GM12892 (cell line): ENCODE measurements at regions not wholly inside any gene's neighbourhood (a gene's known extent, or its start where the extent isn't known, plus 50 kb on each side); places are given as distances from the start of the nearest gene placed in this dataset.
A peak's percentile ranks its signal among the peaks of the same experiment; 100 is the strongest.

Experiments
- DNase-seq: peaks from one replicate; pipeline ENCODE4 v3.0.0; 2011; ENCODE audit not compliant: insufficient read length
- FAIRE-seq: peaks from 2 replicates; lab custom pipeline; 2011; peaks lifted over from hg19 to GRCh38; lab: Jason Lieb, UNC
- POLR2A ChIP-seq: IDR thresholded peaks from 2 replicates; pipeline ENCODE4 v1.6.1; 2011; ENCODE audit warnings: low read depth, low read length, control low read depth
- POLR2AphosphoS5 ChIP-seq: IDR thresholded peaks from 2 replicates; pipeline ENCODE4 v1.6.1; 2011; ENCODE audit warnings: low read depth, low read length, control low read depth
- TAF1 ChIP-seq: IDR thresholded peaks from 2 replicates; pipeline ENCODE4 v1.6.1; 2011; ENCODE audit warnings: low read depth, mild to moderate bottlenecking, control low read depth, low read length, borderline replicate concordance

- no peak for TF ChIP-seq POLR2A
- TF ChIP-seq TAF1: no peak
- TF ChIP-seq POLR2AphosphoS5: no peak
- FAIRE-seq: no peak
- no peak for DNase-seq
Observed at GRCh38 chr14:76974365-76974764, 54.1 kb downstream of the IRF2BPL start.

- TF ChIP-seq TAF1 (no peak), POLR2AphosphoS5 (no peak), POLR2A (no peak)
Observed at GRCh38 chr14:76971549-76971948, 57.0 kb downstream of the IRF2BPL start.

GRCh38 chr14:76968621-76969063 is 59.9 kb downstream of the IRF2BPL start:
- FAIRE-seq: no peak
- TF ChIP-seq POLR2A (no peak), POLR2AphosphoS5 (no peak), TAF1 (no peak)
- DNase-seq: no peak

More at GRCh38 chr14:76971549-76971948, 57.0 kb downstream of the IRF2BPL start:
- DNase-seq (no peak), FAIRE-seq (no peak)

GRCh38 chr14:76967788-76968187 is 60.7 kb downstream of the IRF2BPL start:
- FAIRE-seq: no peak
- no peak for TF ChIP-seq POLR2A
- TF ChIP-seq POLR2AphosphoS5: no peak
- TF ChIP-seq TAF1: no peak
- DNase-seq: no peak

- FAIRE-seq: no peak
- TF ChIP-seq POLR2AphosphoS5: no peak
- no peak for TF ChIP-seq POLR2A
- no peak for TF ChIP-seq TAF1
- no peak for DNase-seq
Observed at GRCh38 chr14:76965232-76965631, 63.3 kb downstream of the IRF2BPL start.

- FAIRE-seq: no peak
- TF ChIP-seq POLR2A (no peak), POLR2AphosphoS5 (no peak), TAF1 (no peak)
- no peak for DNase-seq
Observed at GRCh38 chr14:76964695-76965094, 63.8 kb downstream of the IRF2BPL start.

GRCh38 chr14:76963372-76963771 is 65.1 kb downstream of the IRF2BPL start:
- DNase-seq: no peak
- TF ChIP-seq TAF1: no peak
- no peak for TF ChIP-seq POLR2AphosphoS5
- no peak for TF ChIP-seq POLR2A
- FAIRE-seq: no peak

- DNase-seq: no peak
- TF ChIP-seq POLR2A (no peak; the same call in 1 of the 2 replicates), TAF1 (no peak), POLR2AphosphoS5 (no peak)
- FAIRE-seq: no peak
Observed at GRCh38 chr14:76962303-76962660, 66.2 kb downstream of the IRF2BPL start.

GRCh38 chr14:76961631-76962302 is 66.7 kb downstream of the IRF2BPL start:
- TF ChIP-seq TAF1 (no peak), POLR2AphosphoS5 (no peak), POLR2A (peak; percentile 63)
- FAIRE-seq: peak; percentile 90
- peak; percentile 62 for DNase-seq

GRCh38 chr14:76958980-76959710 is 69.4 kb downstream of the IRF2BPL start:
- FAIRE-seq: peak; percentile 87

GRCh38 chr14:76958020-76958979 is 70.2 kb downstream of the IRF2BPL start:
- peak; percentile 14 for FAIRE-seq
- TF ChIP-seq TAF1 (no peak), POLR2AphosphoS5 (no peak), POLR2A (no peak)

More at GRCh38 chr14:76958980-76959710, 69.4 kb downstream of the IRF2BPL start:
- TF ChIP-seq TAF1: peak; percentile 71
- TF ChIP-seq POLR2AphosphoS5: peak; percentile 33; the same call in 1 of the 2 replicates
- peak; percentile 64; the same call in 1 of the 2 replicates for TF ChIP-seq POLR2A
- DNase-seq: no peak

More at GRCh38 chr14:76958020-76958979, 70.2 kb downstream of the IRF2BPL start:
- no peak for DNase-seq
